Stimulated activated CD4-positive, alpha-beta T cell treated with anti-CD3 and anti-CD28 coated beads, TNF-alpha, amount 100 ng/mL, for 24 hours (primary cell): ENCODE measurements at regions not wholly inside any gene's neighbourhood (a gene's known extent, or its start where the extent isn't known, plus 50 kb on each side); places are given as distances from the start of the nearest gene placed in this dataset.
A peak's percentile ranks its signal among the peaks of the same experiment; 100 is the strongest.

Experiments used
- DNase-seq, 3 experiments: peaks; one replicate each; pipeline ENCODE4 v3.0.0-alpha.2; 2020; ENCODE audit warnings: low read depth in 3 of 3

DNA sequence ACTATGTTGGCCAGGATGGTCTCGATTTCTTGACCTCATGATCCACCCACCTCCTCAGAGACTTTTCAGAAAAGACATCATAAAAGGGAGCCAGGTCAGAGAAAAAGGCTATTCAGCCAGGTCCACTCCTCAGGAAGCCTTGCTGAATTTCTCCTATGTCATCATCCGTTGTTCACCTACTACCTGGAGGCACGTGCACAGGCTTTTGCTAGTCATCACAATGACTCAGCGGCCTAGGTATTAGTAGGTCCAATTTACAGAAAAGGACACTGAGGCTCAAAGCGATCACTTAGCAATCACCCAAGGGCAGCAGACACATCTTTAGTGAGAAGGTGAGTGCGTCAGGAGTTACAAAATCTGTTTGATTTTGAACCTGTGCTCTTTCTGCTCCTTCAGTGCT lies 72.3 kb upstream of the RAD23B start:
- no peak for DNase-seq

DNA sequence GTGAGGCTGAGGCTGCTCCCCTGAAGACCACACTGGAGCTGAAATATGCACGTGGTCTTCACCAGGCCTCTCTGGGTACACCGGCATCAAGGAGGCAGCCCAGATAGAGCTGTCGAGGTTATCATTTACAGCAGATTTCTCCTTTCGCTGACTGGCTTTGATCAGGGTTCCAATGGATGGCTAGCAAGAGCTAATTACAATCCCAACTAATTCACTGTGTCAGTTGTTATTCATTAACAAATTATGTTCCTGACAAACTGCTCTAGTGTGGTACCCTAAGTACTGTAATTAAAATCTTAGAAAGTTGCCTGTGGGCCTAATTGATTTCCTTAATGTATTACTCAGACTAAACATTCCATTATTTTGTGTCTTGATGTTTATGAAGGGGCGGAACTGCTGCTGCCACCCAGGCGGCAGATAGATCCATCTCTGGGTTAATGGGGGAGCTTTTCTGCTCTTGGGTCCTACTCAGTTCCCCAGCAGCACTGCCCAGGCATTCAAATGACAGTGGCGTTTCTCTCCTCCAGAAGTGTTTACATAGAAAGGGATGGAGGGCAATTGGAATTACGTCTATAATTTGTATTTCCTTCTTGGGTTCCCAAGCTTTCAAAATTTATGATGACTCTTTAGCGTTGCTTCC lies 71.7 kb upstream of the RAD23B start:
- DNase-seq = no peak

DNA sequence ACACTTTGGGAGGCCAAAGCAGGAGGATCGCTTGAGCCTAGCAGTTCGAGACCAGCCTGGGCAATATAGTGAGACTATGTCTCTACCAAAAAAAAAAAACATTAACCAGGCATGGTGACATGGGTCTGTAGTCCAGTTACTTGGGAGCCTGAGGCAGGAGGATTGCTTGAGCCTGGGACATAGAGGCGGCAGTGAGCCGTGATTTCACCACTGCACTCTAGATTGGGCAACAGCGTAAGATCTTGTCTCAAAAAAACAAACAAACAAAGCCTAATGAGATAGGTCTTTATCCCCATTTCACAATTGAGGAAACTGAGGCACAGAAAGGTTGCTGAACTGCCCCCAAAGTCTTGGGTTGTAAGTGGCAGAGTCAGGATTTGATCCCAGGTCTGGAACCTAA lies 70.5 kb upstream of the RAD23B start:
- no peak for DNase-seq

- DNase-seq = no peak
These were observed 70.0 kb upstream of the RAD23B start for GRCh38 chr9:107213080-107213479.

DNA sequence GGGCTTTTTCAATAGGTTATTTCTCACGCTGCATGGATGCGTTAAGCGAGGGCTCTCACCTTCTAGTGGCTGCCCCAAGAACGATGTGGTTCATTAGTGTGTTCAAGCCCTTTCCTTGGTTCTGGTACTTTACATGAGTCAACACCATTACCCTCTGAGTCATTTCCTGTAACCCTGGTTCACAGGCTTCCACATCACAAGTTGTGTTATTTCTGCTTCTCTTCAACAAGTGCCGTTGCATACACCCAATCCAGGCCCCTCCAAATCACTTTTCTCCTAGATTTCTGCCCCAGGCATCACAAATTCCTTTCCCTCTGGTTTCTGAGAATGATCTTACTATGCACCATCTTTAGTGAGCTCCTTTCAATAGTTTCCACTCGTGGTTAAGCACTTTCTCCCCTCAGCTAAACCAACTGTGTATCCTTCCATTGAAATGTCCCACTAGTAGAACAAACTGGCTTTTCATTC lies 69.5 kb upstream of the RAD23B start:
- peak in 2 of 3 experiments; percentile 10 to 13 for DNase-seq

DNA sequence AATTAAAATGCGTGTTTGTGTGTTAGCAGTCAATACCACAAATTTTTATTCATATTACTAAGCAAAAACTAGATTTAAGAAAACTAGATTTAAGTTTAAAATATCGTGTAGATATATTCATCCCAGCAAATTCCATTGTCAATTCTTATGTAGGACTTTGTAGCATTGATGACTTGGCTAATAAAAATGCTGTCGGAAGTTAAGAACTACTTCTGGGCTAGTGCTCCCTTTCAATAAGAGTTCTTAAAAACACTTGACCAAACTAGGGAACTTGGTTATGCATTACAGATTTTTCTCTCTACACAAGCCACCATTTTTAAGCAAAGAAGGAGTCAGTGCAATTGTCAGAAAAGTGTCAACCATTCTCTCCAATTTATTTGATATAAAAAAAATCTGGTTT lies 68.7 kb upstream of the RAD23B start:
- no peak for DNase-seq

DNA sequence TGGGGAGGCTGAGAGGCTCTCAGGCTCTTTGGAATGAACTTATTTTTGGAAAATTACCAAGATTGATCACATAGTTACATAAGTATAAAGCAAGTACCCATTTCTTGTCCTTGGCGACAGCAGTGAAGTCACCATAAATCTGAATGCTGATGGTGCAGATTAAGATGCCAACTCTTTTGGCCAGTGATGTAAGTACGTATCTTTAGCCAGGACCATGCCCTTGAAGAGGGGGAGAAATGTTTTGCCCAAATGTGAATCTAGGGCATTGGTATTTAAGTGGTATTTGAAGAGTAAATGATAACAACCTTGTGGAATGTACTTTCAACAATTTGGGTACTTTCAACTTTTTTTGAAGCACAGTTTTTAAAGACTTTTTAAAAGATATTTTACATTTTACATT lies 68.2 kb upstream of the RAD23B start:
- DNase-seq = no peak

DNA sequence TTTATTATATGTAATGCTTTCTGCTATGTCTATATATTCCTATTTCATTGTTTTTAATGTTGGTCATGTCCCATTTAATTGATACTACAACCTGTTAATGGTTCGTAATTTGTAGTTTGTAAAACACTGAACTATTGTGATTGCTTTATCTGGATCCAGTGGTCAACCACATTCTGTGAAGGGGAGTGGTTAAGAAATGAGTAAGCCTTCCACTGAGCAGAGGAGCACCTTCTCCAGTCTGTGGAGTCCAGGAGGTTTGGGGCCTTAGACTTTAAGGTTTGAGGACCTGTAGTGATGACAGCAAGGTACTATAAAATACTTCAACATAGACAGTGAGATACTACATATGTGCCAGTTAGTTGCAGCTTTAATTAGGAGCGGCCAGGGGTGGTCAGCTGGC lies 67.7 kb upstream of the RAD23B start:
- DNase-seq = no peak

DNA sequence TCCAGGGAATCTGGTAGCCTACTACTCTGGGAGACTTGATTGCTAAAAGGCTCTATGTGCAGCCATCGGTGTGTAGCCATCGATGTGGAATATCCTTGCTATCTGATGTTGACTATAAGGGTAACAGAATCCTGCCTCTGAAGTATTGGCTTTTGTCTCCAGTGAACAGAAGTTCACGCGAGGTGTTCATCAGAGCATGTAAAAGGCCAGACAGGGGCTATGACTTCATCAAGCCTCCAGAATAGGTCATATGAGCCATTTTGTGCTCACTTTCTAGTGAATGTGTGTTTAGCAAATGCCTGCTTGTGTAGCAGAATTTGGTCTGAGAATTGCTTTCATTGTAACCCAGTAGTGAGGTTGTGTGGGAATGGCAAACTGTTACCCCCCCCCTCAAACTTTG lies 66.8 kb upstream of the RAD23B start:
- no peak for DNase-seq

GRCh38 chr9:107218829-107219485 lies 64.1 kb upstream of the RAD23B start:
- no peak for DNase-seq

DNA sequence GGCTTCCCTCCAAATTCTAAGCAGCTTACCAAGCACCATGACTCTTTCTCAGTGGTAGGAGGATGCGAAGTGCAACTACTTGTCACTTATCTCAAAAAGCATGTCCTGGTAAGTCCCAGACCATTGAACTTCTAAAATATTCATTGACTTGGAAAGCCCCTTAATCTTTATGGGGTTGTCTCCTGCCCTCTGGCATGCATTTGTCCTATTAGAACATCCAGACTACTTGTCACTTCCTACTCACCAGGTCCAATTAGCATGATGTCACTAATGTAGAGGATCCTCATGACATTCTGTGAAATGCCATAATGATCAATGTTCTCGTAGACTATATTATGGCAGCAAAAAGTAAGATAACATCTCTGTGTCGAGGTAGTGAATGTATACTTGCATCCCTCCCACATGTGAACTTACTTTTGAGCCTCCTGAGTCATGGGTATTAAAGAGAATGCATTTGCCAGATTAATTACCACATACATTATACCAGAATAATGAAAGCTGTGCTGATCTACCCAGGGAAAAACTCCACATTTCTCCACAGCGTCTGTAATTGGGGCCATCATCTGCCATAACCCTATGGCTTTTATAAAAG lies 63.5 kb upstream of the RAD23B start:
- no peak for DNase-seq

DNA sequence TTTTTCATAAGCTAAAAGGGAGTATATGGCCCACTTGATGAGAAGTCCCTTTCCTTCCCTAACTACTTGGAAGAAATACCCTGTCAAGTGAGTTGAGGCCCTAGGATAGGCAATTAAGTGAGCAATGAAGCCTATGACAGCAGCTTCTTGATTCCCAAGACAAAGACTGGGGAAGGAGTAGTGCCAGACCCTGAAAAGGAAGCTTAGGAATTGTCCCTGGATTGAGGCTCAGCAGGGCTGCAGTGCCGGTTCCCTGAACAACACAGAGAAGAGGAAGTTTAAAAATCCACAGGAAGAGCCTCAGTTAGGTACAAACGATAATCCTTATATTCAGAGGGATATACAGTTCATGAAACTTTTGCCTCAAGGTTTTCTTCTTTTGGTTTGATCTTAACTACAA lies 61.8 kb upstream of the RAD23B start:
- DNase-seq = no peak

DNA sequence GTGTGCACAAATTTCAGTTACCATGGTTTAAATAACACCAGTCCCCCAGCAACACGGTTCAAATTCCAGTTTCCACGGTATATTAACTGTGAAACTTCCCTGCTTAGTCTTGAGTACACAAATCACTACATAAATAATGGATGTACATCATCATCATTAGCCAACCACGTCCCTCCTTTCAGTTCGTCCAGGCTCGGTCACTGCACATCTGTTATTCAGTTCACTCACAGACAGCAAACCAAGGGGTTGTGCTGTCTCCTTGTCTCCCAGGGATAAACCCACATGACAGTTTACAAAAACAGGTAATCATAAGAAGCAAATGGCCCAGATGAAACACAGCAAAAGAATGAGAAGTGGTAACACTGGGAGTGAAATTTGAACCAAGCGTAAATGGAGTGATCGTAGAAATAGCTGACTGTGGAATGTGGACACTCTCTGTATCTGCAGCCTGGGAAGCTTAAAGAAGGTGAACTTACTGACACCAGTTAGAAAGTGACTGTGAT lies 61.0 kb upstream of the RAD23B start:
- no peak for DNase-seq

DNA sequence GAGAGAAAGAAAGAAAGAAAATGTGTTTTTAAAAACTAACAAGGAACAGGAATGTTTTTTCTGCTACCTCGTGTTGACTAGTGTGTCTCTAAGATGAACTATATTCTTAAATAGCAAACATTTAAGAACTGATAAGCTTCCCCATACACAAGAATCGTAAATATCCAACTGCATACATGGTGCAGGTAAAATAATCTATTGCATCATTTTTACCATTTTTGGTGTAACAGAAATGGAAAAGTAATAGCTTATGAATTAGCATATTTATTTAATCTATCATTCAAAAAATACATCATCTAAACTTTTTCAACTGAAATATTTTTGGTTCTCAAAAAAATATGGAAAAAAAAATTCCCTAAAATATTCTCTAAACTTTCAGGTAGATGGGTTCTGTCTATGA lies 59.7 kb upstream of the RAD23B start:
- DNase-seq = no peak

DNA sequence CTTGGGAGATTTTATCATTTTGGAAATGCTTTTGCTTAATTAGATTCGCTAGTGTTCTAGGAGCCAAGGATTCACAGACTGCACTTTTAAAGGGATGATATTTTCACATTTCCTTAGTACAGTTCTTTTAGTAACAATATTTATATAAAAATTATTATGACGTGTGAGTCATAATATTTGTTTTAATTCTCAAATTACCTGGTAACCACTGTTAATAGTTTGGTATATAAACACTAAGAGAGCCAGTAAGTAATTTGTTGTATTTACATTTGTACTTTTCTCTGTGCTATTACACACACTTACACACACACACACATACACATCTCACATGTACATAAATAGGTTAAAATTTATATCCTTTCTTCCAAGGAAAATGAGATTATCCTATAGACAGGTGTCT lies 58.8 kb upstream of the RAD23B start:
- DNase-seq = no peak

- no peak for DNase-seq
These were observed 56.7 kb upstream of the RAD23B start for GRCh38 chr9:107226421-107226820.

- no peak for DNase-seq
These were observed 55.3 kb upstream of the RAD23B start for GRCh38 chr9:107227774-107228173.

GRCh38 chr9:107228496-107229039 lies 54.5 kb upstream of the RAD23B start:
- no peak for DNase-seq

DNA sequence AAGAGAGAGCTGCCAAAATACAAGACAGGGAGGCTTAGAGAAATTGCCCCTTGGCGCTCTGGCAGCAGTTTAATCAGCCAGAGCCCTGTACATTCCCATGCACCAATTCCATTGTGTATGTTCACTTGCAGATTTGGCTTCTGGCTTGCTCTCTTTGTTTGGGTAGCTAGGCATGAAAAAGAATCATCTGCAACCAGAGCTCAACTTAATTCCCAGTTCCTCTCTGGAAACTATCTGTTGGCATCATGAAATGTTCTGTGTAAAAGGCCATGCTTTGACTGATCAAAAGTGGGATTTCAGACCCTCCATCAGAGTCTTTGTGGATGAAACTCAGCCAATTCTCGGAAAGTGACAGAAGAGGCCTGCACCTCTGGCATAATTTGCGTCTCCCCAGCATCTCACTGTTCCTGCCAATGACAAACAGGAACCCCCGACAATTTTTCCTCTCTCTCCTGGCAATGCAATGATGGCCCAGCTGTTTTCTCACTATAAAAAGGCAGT lies 53.8 kb upstream of the RAD23B start:
- DNase-seq = no peak
